ENCODE measurements at regions not wholly inside any gene's neighbourhood (a gene's known extent, or its start where the extent isn't known, plus 50 kb on each side); places are given as distances from the start of the nearest gene placed in this dataset.

GRCh38 chr7:84548366-84549365 lies 354.1 kb upstream of the SEMA3A start (continued):
- no peak for TF ChIP-seq ZBTB40 (IDR thresholded peaks at IDR 0.05; ENCODE audit: borderline replicate concordance)

GRCh38 chr7:84547331-84547730 lies 352.7 kb upstream of the SEMA3A start:
- Histone ChIP-seq H3K4me1 (ENCODE audit: control insufficient read depth, insufficient read depth, low read length) (no peaks in the 10 kb centered on the region), H3K9ac (ENCODE audit: control insufficient read depth, insufficient read depth, low read length) (no peak overlapping the region), H3K9me3 (replicated peaks; ENCODE audit: control insufficient read depth, insufficient read depth, low read length) (no peaks in the 10 kb centered on the region), H3K79me2 (ENCODE audit: control insufficient read depth, insufficient read depth, low read length) (no peaks in the 10 kb centered on the region), H3K27me3 (replicated peaks in 1 of 2; ENCODE audit: control insufficient read depth in 2 of 2, insufficient read depth in 2 of 2, low read length in 1 of 2) (no peaks in the 10 kb centered on the region), H2AFZ (ENCODE audit: control insufficient read depth, low read depth, low read length) (no peak overlapping the region), H3K36me3 (ENCODE audit: control insufficient read depth in 2 of 2, insufficient read depth in 2 of 2, low read length in 1 of 2) (no peaks in the 10 kb centered on the region), H4K20me1 (ENCODE audit: control insufficient read depth, insufficient read depth) (no peaks in the 10 kb centered on the region), H3K27ac (ENCODE audit: control insufficient read depth, insufficient read depth) (no peak overlapping the region), H3K4me3 (no peak overlapping the region), H3K4me2 (ENCODE audit: control insufficient read depth, insufficient read depth) (no peak overlapping the region)
- POLR2A ChIA-PET: interaction anchor here (0.7 kb wide), 1 partner anchor 9 kb away, joined by 3 read pairs; no protein-coding TSS in a partner anchor
- RAD21 ChIA-PET (ENCODE audit: unreplicated experiment): no interaction called here
- CTCF ChIA-PET: interaction anchor here (1.2 kb wide), 1 partner anchor 8 kb away, joined by 3 read pairs; no protein-coding TSS in a partner anchor
- intact Hi-C loops (cut with micrococcal nuclease; ENCODE audit: unreplicated experiment) (no loop called here), in situ Hi-C loops (cut with MboI) (no loop called here)
- BruUV-seq (replicated peaks): no TSS peak
- no peak for DNase-seq (ENCODE audit: low read depth, low spot score)
- SMC1A ChIA-PET (ENCODE audit: uncharacterized antibody, unreplicated experiment): interaction anchor here (1.4 kb wide), 1 partner anchor 112 kb away, joined by 3 read pairs; no protein-coding TSS in a partner anchor
- 0% methylated on average over 2 of the region's 2 CpGs for WGBS (ENCODE audit: insufficient coverage, insufficient replicate concordance, low lambda C conversion rate, missing lambda C conversion rate)
- FAIRE-seq: no peak
- no peak for ATAC-seq
- no peak for TF ChIP-seq MXI1 (IDR thresholded peaks at IDR 0.05; ENCODE audit: low read depth, low read length)
- TF ChIP-seq ATF3 (IDR thresholded peaks at IDR 0.05; ENCODE audit: borderline replicate concordance, extremely low read depth, low read depth, low read length): no peak
- no peak for TF ChIP-seq SUZ12 (IDR thresholded peaks at IDR 0.05; ENCODE audit: unreplicated experiment)
- no peak for TF ChIP-seq PBX3 (IDR thresholded peaks at IDR 0.05; ENCODE audit: insufficient replicate concordance, low read depth, low read length)
- TF ChIP-seq ZBED1 (IDR thresholded peaks at IDR 0.05; ENCODE audit: borderline replicate concordance): no peak
- no peak for TF ChIP-seq RCOR1 (conservative IDR thresholded peaks at IDR 0.05; ENCODE audit: low read depth, low read length)
- no peak for TF ChIP-seq ATF2 (IDR thresholded peaks at IDR 0.05; ENCODE audit: low read length)

Measured in GM12878 (cell line).